DOHH2 (cell line): ENCODE measurements at regions not wholly inside any gene's neighbourhood (a gene's known extent, or its start where the extent isn't known, plus 50 kb on each side); places are given as distances from the start of the nearest gene placed in this dataset.

Experiments used
- H3F3A ChIP-seq: fragments of 200-600 bp; sonication (generic), shearing (Covaris generic); 2 replicates; pipeline ENCODE4 v1.6.0; 2016; ENCODE audit warnings: antibody characterized with exemption, mild to moderate bottlenecking; ENCODE audit not compliant: control insufficient read depth, insufficient read depth
- H3K27ac ChIP-seq: fragments of 200-600 bp; sonication (generic); 2 replicates; pipeline ENCODE4 v1.5.1; 2014; ENCODE audit warnings: low read depth, mild to moderate bottlenecking, low read length, moderate library complexity
- H3K27me3 ChIP-seq: fragments of 200-600 bp; sonication (generic); 2 replicates; pipeline ENCODE4 v1.6.1; 2014; ENCODE audit warnings: mild to moderate bottlenecking, low read length, mixed read lengths; ENCODE audit not compliant: control insufficient read depth
- H3K36me3 ChIP-seq: fragments of 200-600 bp; sonication (generic); 2 replicates; pipeline ENCODE4 v1.6.1; 2014; ENCODE audit warnings: mild to moderate bottlenecking, low read length, moderate library complexity, mixed read lengths; ENCODE audit not compliant: control insufficient read depth
- H3K4me1 ChIP-seq: fragments of 200-600 bp; sonication (generic); 2 replicates; pipeline ENCODE4 v1.6.1; 2014; ENCODE audit warnings: mild to moderate bottlenecking, low read length, mixed read lengths; ENCODE audit not compliant: control insufficient read depth
- H3K4me2 ChIP-seq: fragments of 200-600 bp; sonication (generic); 2 replicates; pipeline ENCODE4 v1.6.0; 2014; ENCODE audit warnings: mild to moderate bottlenecking, low read length, moderate library complexity
- H3K4me3 ChIP-seq: fragments of 200-600 bp; sonication (generic); 2 replicates; pipeline ENCODE4 v1.5.1; 2014; ENCODE audit warnings: mild to moderate bottlenecking, low read length, mixed read lengths
- H3K79me2 ChIP-seq: fragments of 200-600 bp; sonication (generic); 2 replicates; pipeline ENCODE4 v1.6.1; 2014; ENCODE audit warnings: mild to moderate bottlenecking, low read length, mixed read lengths; ENCODE audit not compliant: control insufficient read depth
- H3K9me2 ChIP-seq: fragments of 200-600 bp; sonication (generic); replicated peaks from 2 replicates; pipeline ENCODE4 v1.6.1; 2014; ENCODE audit warnings: mild to moderate bottlenecking, low read length, mixed read lengths; ENCODE audit not compliant: control insufficient read depth
- H3K9me3 ChIP-seq: fragments of 200-600 bp; sonication (generic); 2 replicates; pipeline ENCODE4 v1.6.1; 2014; ENCODE audit warnings: antibody characterized with exemption, low read length, mixed read lengths; ENCODE audit not compliant: control insufficient read depth, insufficient read depth
- H4K20me1 ChIP-seq: fragments of 200-600 bp; sonication (generic); 2 replicates; pipeline ENCODE4 v1.6.0; 2014; ENCODE audit warnings: low read depth, mild to moderate bottlenecking, antibody characterized with exemption, low read length, moderate library complexity; ENCODE audit not compliant: control insufficient read depth, insufficient read depth
- EZH2phosphoT487 ChIP-seq: fragments of 200-600 bp; sonication (generic); IDR thresholded peaks from 2 replicates; pipeline ENCODE4 v1.6.1; 2017; ENCODE audit warnings: borderline replicate concordance, mild to moderate bottlenecking, antibody characterized with exemption, low read length, moderate library complexity, mixed read lengths
- TF ChIP-seq, protein P1 (sequence below): fragments of 200-600 bp; sonication (generic); IDR thresholded peaks from one replicate; pipeline ENCODE4 v1.5.1; 2014; ENCODE audit warnings: antibody characterized with exemption, mild to moderate bottlenecking, low read depth, low read length; ENCODE audit not compliant: poor library complexity, severe bottlenecking

GRCh38 chr4:155546451-155546850, 120.2 kb upstream of the GUCY1A1 start:
- H3K27ac ChIP-seq: no peak overlapping the region

DNA sequence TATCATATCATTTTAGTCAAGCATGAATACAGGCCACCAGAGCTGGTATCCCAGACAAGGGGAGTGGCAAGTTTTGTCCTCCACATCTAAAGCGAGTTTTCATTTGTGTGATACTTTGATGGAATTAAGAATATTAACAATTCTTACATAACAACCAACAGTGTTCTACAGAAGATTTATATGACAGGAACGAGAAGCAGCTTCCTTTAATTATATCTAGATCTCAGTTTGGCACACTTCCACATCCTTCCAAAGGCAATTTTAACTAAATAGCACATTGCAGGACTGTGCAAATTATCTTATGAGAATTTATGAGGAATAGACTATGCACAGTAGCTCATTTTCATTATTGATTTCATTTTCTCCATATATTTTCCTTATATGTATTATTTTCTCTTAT, 121.2 kb upstream of the GUCY1A1 start:
- Histone ChIP-seq H3K4me2 (no peak overlapping the region), H3K36me3 (no peaks in the 10 kb centered on the region), H4K20me1 (no peaks in the 10 kb centered on the region), H3K9me2 (no peaks in the 10 kb centered on the region), H3K27ac (no peak overlapping the region), H3K27me3 (no peaks in the 10 kb centered on the region), H3K4me3 (no peak overlapping the region), H3K79me2 (no peaks in the 10 kb centered on the region), H3K9me3 (no peaks in the 10 kb centered on the region), H3F3A (no peaks in the 10 kb centered on the region), H3K4me1 (no peaks in the 10 kb centered on the region)
- no peak for TF ChIP-seq EZH2phosphoT487
- TF ChIP-seq, protein P1, sequence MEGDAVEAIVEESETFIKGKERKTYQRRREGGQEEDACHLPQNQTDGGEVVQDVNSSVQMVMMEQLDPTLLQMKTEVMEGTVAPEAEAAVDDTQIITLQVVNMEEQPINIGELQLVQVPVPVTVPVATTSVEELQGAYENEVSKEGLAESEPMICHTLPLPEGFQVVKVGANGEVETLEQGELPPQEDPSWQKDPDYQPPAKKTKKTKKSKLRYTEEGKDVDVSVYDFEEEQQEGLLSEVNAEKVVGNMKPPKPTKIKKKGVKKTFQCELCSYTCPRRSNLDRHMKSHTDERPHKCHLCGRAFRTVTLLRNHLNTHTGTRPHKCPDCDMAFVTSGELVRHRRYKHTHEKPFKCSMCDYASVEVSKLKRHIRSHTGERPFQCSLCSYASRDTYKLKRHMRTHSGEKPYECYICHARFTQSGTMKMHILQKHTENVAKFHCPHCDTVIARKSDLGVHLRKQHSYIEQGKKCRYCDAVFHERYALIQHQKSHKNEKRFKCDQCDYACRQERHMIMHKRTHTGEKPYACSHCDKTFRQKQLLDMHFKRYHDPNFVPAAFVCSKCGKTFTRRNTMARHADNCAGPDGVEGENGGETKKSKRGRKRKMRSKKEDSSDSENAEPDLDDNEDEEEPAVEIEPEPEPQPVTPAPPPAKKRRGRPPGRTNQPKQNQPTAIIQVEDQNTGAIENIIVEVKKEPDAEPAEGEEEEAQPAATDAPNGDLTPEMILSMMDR: no peak

More at GRCh38 chr4:155546451-155546850, 120.2 kb upstream of the GUCY1A1 start:
- H3K9me3 ChIP-seq: no peaks in the 10 kb centered on the region
- H3K4me1 ChIP-seq: no peaks in the 10 kb centered on the region
- no peaks in the 10 kb centered on the region for H3K36me3 ChIP-seq
- TF ChIP-seq, protein P1: no peak
- no peak for TF ChIP-seq EZH2phosphoT487
- H4K20me1 ChIP-seq: no peaks in the 10 kb centered on the region
- H3K27me3 ChIP-seq: no peaks in the 10 kb centered on the region
- no peaks in the 10 kb centered on the region for H3K79me2 ChIP-seq
- no peaks in the 10 kb centered on the region for H3F3A ChIP-seq
- no peak overlapping the region for H3K4me2 ChIP-seq
- no peaks in the 10 kb centered on the region for H3K9me2 ChIP-seq
- H3K4me3 ChIP-seq: no peak overlapping the region

DNA sequence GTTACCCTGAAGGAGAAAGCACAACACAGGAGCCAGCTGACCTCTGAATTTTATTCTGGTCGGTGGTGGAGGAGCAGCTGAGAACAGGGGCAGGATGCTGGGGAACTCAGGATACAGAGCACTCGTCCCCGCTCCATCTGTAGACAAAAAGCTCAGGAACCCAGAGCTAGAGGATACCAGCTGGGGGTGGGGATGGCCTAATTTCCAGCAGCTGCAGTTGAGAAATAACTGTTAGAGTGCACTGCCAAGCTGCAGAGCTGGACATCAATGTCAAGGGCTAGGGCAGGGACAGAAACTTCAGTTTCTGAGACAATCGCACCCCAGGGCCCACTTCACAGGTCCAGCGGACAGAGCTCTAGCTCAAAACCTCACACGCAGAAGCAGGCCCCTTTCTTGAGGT, 122.1 kb upstream of the GUCY1A1 start:
- no peaks in the 10 kb centered on the region for H3K36me3 ChIP-seq
- no peaks in the 10 kb centered on the region for H3K4me1 ChIP-seq
- no peaks in the 10 kb centered on the region for H3K9me3 ChIP-seq
- H3K4me2 ChIP-seq: no peak overlapping the region
- H3K9me2 ChIP-seq: no peaks in the 10 kb centered on the region
- H4K20me1 ChIP-seq: no peaks in the 10 kb centered on the region
- TF ChIP-seq, protein P1: no peak
- TF ChIP-seq EZH2phosphoT487: no peak
- H3K27ac ChIP-seq: no peak overlapping the region
- no peaks in the 10 kb centered on the region for H3K79me2 ChIP-seq
- H3F3A ChIP-seq: no peaks in the 10 kb centered on the region
- no peak overlapping the region for H3K4me3 ChIP-seq
- H3K27me3 ChIP-seq: no peaks in the 10 kb centered on the region
